GM12878 (cell line): ENCODE measurements at regions not wholly inside any gene's neighbourhood (a gene's known extent, or its start where the extent isn't known, plus 50 kb on each side); places are given as distances from the start of the nearest gene placed in this dataset.

Experiments
- BHLHE40 ChIP-seq, 2 experiments: fragments of 450-650 bp in 1 of 2; IDR thresholded peaks; 2 replicates each; pipeline ENCODE4 v1.6.1; 2011 to 2017; ENCODE audit warnings: low read depth in 2 of 2, borderline replicate concordance in 1 of 2, improper control_type of control experiment in 1 of 2, low read length in 1 of 2, mild to moderate bottlenecking in 1 of 2
- CBX5 ChIP-seq: sonication (generic); IDR thresholded peaks from 2 replicates; pipeline ENCODE4 v1.6.1; 2016; ENCODE audit warnings: low read depth, moderate library complexity, mild to moderate bottlenecking, inconsistent platforms
- CTCF ChIP-seq, 3 experiments: IDR thresholded peaks in 2 of 3; conservative IDR thresholded peaks in 1 of 3; 2 replicates each; pipeline ENCODE4 v1.5.1; 2011; ENCODE audit warnings: low read depth in 3 of 3, low read length in 3 of 3, mild to moderate bottlenecking in 3 of 3, control low read depth in 2 of 3, moderate library complexity in 2 of 3, inconsistent platforms in 1 of 3, mixed read lengths in 1 of 3; ENCODE audit not compliant: control insufficient read depth in 2 of 3, insufficient read depth in 1 of 3; ENCODE audit errors: extremely low read depth in 1 of 3
- DPF2 ChIP-seq: fragments of 450-650 bp; IDR thresholded peaks from 2 replicates; pipeline ENCODE4 v1.6.1; 2017; ENCODE audit warnings: mild to moderate bottlenecking
- E2F4 ChIP-seq: IDR thresholded peaks from 2 replicates; pipeline ENCODE4 v1.6.1; 2012; ENCODE audit warnings: low read depth, low read length, improper control_type of control experiment
- EED ChIP-seq: sonication (generic); IDR thresholded peaks from 2 replicates; pipeline ENCODE4 v1.6.1; 2016; ENCODE audit warnings: antibody characterized with exemption, low read depth
- GABPA ChIP-seq: IDR thresholded peaks from 2 replicates; pipeline ENCODE4 v1.6.1; 2014; ENCODE audit warnings: antibody characterized with exemption, low read depth, mild to moderate bottlenecking, inconsistent platforms
- PAX5 ChIP-seq: IDR thresholded peaks from 2 replicates; pipeline ENCODE4 v1.6.1; 2011; ENCODE audit warnings: low read depth, low read length, borderline replicate concordance
- SUPT20H ChIP-seq: IDR thresholded peaks from 2 replicates; pipeline ENCODE4 v1.6.1; 2011; ENCODE audit warnings: low read depth, mild to moderate bottlenecking, low read length, moderate library complexity, borderline replicate concordance; ENCODE audit not compliant: control insufficient read depth
- YY1 ChIP-seq: IDR thresholded peaks from 2 replicates; pipeline ENCODE4 v1.6.1; 2011; ENCODE audit warnings: low read depth, mild to moderate bottlenecking, low read length
- TF ChIP-seq, protein P1 (sequence below): IDR thresholded peaks from 2 replicates; pipeline ENCODE4 v1.6.1; 2011; ENCODE audit warnings: mild to moderate bottlenecking, low read depth, low read length, moderate library complexity; ENCODE audit not compliant: insufficient replicate concordance

DNA sequence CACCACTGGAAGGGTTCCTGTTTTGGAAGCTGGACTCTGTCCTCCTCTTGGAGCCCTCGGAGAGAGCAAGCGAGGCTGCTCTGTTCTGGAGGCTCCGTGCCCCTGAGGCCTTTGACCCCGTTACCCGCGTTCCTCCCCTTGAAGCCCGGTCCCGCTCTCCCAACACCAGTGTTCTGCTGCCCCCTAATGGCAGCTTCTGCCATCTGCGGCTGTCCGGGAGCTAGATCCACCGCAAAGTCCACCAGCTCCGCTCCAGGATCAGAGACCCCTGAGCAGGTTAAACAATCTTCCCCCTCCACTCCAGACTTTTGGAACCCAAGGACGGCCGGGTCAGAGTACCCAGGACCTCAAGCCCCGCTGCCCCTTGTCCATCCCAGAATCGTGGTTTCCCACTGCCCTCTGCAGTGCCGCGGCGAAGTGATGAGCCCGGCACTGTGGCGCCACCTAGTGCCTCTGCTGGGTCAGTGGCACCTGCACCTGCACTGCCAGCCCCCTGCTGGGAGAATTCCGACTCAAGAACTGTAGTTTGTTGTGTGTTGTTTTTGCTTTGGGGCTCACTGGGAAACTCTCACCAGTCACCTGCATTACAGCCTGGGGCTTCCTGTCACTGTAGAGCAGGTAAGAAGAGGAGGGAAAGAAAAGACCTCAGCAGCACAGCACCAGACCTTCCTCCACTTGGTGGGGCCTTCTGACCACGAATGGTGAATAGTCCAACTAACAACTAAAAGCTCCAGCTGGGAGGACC is 63.5 kb upstream of the NFASC start (continued):
- TF ChIP-seq CTCF (IDR thresholded peaks at IDR 0.05 in 2 of 3, conservative IDR thresholded peaks at IDR 0.05 in 1 of 3; ENCODE audit: control insufficient read depth in 2 of 3, extremely low read depth in 1 of 3, insufficient read depth in 1 of 3, low read depth in 3 of 3, low read length in 3 of 3) = peak; percentile 82 to 98 (median 93)
- TF ChIP-seq GABPA = no peak
- TF ChIP-seq SUPT20H = no peak
- peak; percentile 62; the same call in 1 of the 2 replicates for TF ChIP-seq YY1
- 0 out of 2 replicates have a peak, but pooled peaks have one; percentile 22 for TF ChIP-seq E2F4
- TF ChIP-seq PAX5 = no peak
- TF ChIP-seq, protein P1, sequence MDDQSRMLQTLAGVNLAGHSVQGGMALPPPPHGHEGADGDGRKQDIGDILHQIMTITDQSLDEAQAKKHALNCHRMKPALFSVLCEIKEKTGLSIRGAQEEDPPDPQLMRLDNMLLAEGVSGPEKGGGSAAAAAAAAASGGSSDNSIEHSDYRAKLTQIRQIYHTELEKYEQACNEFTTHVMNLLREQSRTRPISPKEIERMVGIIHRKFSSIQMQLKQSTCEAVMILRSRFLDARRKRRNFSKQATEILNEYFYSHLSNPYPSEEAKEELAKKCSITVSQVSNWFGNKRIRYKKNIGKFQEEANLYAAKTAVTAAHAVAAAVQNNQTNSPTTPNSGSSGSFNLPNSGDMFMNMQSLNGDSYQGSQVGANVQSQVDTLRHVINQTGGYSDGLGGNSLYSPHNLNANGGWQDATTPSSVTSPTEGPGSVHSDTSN = peak; percentile 9
- TF ChIP-seq BHLHE40 (IDR thresholded peaks at IDR 0.05; ENCODE audit: borderline replicate concordance in 1 of 2, low read depth in 2 of 2, low read length in 1 of 2) = peak; percentile 36 to 67; a peak in 2 of 4 replicates
- no peak for TF ChIP-seq EED
- peak; percentile 16; the same call in 1 of the 2 replicates for TF ChIP-seq DPF2
- TF ChIP-seq CBX5 = 0 out of 2 replicates have a peak, but pooled peaks have one; percentile 19
